ENCODE measurements at regions not wholly inside any gene's neighbourhood (a gene's known extent, or its start where the extent isn't known, plus 50 kb on each side); places are given as distances from the start of the nearest gene placed in this dataset.

DNA sequence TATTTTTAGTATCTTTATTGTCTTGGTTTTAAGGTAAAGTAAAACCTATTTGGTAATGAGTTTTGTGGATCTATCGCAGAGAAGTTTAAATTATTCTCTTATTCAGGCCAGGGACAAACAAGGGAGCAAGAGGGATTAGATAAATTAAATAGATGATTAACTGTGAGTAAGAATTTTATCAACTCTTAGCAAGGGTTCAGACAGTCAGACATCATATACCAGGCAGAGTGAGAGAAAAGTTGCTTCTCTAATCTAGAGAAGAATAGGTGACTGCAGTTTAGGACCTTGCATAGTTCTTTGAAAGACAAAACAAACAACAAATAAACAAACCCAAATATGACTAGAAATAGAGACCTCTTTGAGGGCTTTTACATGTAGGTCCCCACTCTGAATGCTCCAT, 840.2 kb upstream of the GOT2 start:
- no peak for TF ChIP-seq EZH2phosphoT487 (IDR thresholded peaks at IDR 0.05; ENCODE audit: borderline replicate concordance, low read length)
- TF ChIP-seq, protein P1, sequence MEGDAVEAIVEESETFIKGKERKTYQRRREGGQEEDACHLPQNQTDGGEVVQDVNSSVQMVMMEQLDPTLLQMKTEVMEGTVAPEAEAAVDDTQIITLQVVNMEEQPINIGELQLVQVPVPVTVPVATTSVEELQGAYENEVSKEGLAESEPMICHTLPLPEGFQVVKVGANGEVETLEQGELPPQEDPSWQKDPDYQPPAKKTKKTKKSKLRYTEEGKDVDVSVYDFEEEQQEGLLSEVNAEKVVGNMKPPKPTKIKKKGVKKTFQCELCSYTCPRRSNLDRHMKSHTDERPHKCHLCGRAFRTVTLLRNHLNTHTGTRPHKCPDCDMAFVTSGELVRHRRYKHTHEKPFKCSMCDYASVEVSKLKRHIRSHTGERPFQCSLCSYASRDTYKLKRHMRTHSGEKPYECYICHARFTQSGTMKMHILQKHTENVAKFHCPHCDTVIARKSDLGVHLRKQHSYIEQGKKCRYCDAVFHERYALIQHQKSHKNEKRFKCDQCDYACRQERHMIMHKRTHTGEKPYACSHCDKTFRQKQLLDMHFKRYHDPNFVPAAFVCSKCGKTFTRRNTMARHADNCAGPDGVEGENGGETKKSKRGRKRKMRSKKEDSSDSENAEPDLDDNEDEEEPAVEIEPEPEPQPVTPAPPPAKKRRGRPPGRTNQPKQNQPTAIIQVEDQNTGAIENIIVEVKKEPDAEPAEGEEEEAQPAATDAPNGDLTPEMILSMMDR (IDR thresholded peaks at IDR 0.05; ENCODE audit: low read depth, low read length, poor library complexity, severe bottlenecking), result no peak

Data from DOHH2 (cell line).